ENCODE measurements at regions not wholly inside any gene's neighbourhood (a gene's known extent, or its start where the extent isn't known, plus 50 kb on each side); places are given as distances from the start of the nearest gene placed in this dataset.

DNA sequence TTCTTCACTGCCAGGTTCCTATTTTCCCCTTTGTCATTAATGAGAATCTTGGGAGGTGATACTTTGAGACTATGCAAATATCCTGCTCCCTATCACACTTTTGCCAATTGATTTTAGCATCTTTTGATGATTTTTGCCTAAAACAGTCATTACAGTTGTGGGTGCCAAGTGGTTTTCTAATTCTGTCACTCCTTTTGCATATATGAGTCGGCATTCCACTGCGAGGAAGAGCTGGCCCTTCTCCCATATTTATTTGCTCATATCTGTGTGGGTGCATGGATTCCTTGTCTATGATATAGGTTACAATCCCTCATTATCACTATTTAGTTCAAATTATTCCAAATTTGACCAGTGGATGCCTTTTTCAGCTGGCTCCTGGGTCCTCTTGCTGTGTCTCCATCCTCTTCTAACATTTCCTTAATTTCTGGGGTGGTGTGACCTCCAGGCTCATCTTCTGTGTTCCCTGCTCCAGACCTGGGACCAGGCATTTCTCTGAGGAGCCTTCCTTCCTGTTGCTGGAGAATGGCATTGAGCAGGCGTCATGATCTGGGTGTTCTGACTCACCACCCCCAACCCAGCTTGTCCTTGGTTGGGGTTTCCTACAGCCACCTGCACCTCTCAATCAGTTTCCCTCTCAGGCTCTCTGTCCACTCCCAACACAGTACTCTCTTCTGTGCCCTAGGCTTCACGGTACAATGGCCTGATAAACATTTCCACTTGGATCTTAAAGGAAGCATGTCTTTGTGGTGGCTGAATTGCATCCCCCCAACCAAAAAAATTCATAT is 106.7 kb downstream of the NXNL2 start:
- TF ChIP-seq CHD1 (IDR thresholded peaks at IDR 0.05; ENCODE audit: low read depth, low read length) (no peak), SMC3 (IDR thresholded peaks at IDR 0.05; ENCODE audit: low read depth, low read length) (no peak)
- TF ChIP-seq, protein P1, sequence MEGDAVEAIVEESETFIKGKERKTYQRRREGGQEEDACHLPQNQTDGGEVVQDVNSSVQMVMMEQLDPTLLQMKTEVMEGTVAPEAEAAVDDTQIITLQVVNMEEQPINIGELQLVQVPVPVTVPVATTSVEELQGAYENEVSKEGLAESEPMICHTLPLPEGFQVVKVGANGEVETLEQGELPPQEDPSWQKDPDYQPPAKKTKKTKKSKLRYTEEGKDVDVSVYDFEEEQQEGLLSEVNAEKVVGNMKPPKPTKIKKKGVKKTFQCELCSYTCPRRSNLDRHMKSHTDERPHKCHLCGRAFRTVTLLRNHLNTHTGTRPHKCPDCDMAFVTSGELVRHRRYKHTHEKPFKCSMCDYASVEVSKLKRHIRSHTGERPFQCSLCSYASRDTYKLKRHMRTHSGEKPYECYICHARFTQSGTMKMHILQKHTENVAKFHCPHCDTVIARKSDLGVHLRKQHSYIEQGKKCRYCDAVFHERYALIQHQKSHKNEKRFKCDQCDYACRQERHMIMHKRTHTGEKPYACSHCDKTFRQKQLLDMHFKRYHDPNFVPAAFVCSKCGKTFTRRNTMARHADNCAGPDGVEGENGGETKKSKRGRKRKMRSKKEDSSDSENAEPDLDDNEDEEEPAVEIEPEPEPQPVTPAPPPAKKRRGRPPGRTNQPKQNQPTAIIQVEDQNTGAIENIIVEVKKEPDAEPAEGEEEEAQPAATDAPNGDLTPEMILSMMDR (conservative IDR thresholded peaks at IDR 0.05; ENCODE audit: low read depth, low read length) = no peak

Measured in IMR-90 (cell line).